Keratinocyte (primary cell): ENCODE measurements at regions not wholly inside any gene's neighbourhood (a gene's known extent, or its start where the extent isn't known, plus 50 kb on each side); places are given as distances from the start of the nearest gene placed in this dataset.
"Not testable (repeated sequence)": the region's sequence is repeated elsewhere in the genome, so short reads cannot be mapped to it uniquely, and the experiment has no call there.

Experiments
- DNase-seq: peaks from one replicate; pipeline ENCODE4 v3.0.0-alpha.2; 2011; ENCODE audit warnings: low read depth, missing footprints, low spot score
- FAIRE-seq: peaks from 2 replicates; lab custom pipeline; 2011; peaks lifted over from hg19 to GRCh38; lab: Jason Lieb, UNC
- H2AFZ ChIP-seq: 2 replicates; pipeline ENCODE4 v1.6.0; 2012; ENCODE audit warnings: low read length, control low read depth, inconsistent platforms; ENCODE audit not compliant: control insufficient read depth
- H3K27ac ChIP-seq: 2 replicates; pipeline ENCODE4 v1.5.1; 2011; ENCODE audit warnings: low read length; ENCODE audit not compliant: control insufficient read depth, insufficient read depth
- H3K27me3 ChIP-seq: 3 replicates; pipeline ENCODE4 v1.6.0; 2011; ENCODE audit warnings: low read length; ENCODE audit not compliant: control insufficient read depth, insufficient read depth; ENCODE audit errors: extremely low read depth
- H3K36me3 ChIP-seq, 2 experiments: 2 replicates in 1 of 2; 3 replicates in 1 of 2; pipeline ENCODE4 v1.5.1; 2011; ENCODE audit warnings: low read length in 2 of 2, mild to moderate bottlenecking in 1 of 2; ENCODE audit not compliant: control insufficient read depth in 2 of 2, insufficient read depth in 2 of 2; ENCODE audit errors: extremely low read depth in 1 of 2
- H3K4me1 ChIP-seq: 3 replicates; pipeline ENCODE4 v1.5.1; 2011; ENCODE audit warnings: low read length; ENCODE audit not compliant: control insufficient read depth, insufficient read depth; ENCODE audit errors: extremely low read depth
- H3K4me2 ChIP-seq: 3 replicates; pipeline ENCODE4 v1.6.0; 2011; ENCODE audit warnings: low read depth, low read length; ENCODE audit not compliant: control insufficient read depth, insufficient read depth; ENCODE audit errors: extremely low read depth
- H3K4me3 ChIP-seq, 3 experiments: fragments of 200-600 bp in 1 of 3; sonication (generic) in 1 of 3; 2 replicates in 2 of 3; 3 replicates in 1 of 3; pipeline ENCODE4 v1.5.1; 2011 to 2016; ENCODE audit warnings: low read length in 3 of 3, mild to moderate bottlenecking in 3 of 3, control low read depth in 2 of 3, inconsistent platforms in 1 of 3, low read depth in 1 of 3, mixed read lengths in 1 of 3, mixed run types in 1 of 3, moderate library complexity in 1 of 3; ENCODE audit not compliant: control insufficient read depth in 2 of 3, insufficient read depth in 2 of 3; ENCODE audit errors: extremely low read depth in 1 of 3
- H3K79me2 ChIP-seq: 2 replicates; pipeline ENCODE4 v1.6.0; 2012; ENCODE audit warnings: low read length; ENCODE audit not compliant: control insufficient read depth, insufficient read depth
- H3K9ac ChIP-seq: 3 replicates; pipeline ENCODE4 v1.6.0; 2011; ENCODE audit warnings: low read length; ENCODE audit not compliant: control insufficient read depth, insufficient read depth; ENCODE audit errors: extremely low read depth
- H3K9me1 ChIP-seq: 3 replicates; pipeline ENCODE4 v1.6.0; 2011; ENCODE audit warnings: low read length; ENCODE audit not compliant: control insufficient read depth, insufficient read depth; ENCODE audit errors: extremely low read depth
- H3K9me3 ChIP-seq: 2 replicates; pipeline ENCODE4 v1.5.1; 2012; ENCODE audit warnings: low read depth, low read length; ENCODE audit not compliant: control insufficient read depth
- H4K20me1 ChIP-seq: 3 replicates; pipeline ENCODE4 v1.6.0; 2011; ENCODE audit warnings: low read length; ENCODE audit not compliant: control insufficient read depth, insufficient read depth; ENCODE audit errors: extremely low read depth
- CTCF ChIP-seq, 3 experiments: IDR thresholded peaks in 1 of 3; conservative IDR thresholded peaks in 1 of 3; optimal IDR thresholded peaks in 1 of 3; 2 replicates in 2 of 3; 3 replicates in 1 of 3; pipeline versions ENCODE3 to v1.5.1; 2011; ENCODE audit warnings: low read length in 3 of 3, mild to moderate bottlenecking in 3 of 3, moderate library complexity in 2 of 3, control low read depth in 1 of 3, inconsistent platforms in 1 of 3; ENCODE audit not compliant: insufficient read depth in 2 of 3; ENCODE audit errors: extremely low read depth in 1 of 3
- EZH2 ChIP-seq: IDR thresholded peaks from one replicate; pipeline ENCODE4 v1.6.1; 2012; ENCODE audit warnings: inconsistent platforms, mild to moderate bottlenecking, low read length, moderate library complexity
- dilution Hi-C: fragments of 300-500 bp; cut with MboI; formaldehyde crosslinking; loops from one replicate; pipeline ENCODE4 v1.7.0; 2020; ENCODE audit warnings: low sequenced_read_pairs; ENCODE audit not compliant: extremely low pct_ligation_motif_present

DNA sequence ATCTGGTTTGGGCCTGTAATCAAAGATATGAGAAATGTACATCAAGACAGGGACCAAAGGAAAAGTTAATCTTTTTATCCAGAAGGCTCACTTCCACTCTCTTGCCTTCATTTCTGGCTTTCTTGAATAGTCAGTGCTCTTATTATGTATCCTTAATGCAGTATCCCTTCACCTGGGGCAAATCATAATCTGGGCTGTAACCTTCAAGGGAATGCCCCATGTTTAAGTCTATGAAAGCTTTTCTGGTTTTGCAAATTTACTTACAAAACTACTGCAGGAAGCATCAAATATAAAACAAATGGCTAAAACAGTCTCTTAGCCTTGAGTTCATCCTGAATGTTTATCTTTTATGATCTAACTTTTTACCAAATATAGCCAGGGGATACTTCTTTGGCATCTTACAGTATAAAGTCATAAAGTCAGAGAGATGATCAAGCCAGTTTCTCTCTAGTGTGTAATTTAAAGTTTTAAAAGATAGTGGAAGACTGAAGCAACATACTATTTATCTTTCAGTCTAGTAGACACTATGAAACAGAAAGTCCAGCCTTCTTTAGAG is 1214.8 kb downstream of the STIM2 start:
- Histone ChIP-seq H3K4me3 (no peak overlapping the region), H3K9ac (no peak overlapping the region), H3K27me3 (no peaks in the 10 kb centered on the region), H3K79me2 (no peaks in the 10 kb centered on the region), H3K9me1 (no peaks in the 10 kb centered on the region), H3K9me3 (no peaks in the 10 kb centered on the region), H3K4me1 (no peaks in the 10 kb centered on the region), H3K4me2 (no peak overlapping the region), H2AFZ (no peak overlapping the region), H4K20me1 (no peaks in the 10 kb centered on the region), H3K36me3 (no peaks in the 10 kb centered on the region), H3K27ac (no peak overlapping the region)
- TF ChIP-seq CTCF (optimal IDR thresholded peaks at IDR 0.05 in 1 of 3, IDR thresholded peaks at IDR 0.05 in 1 of 3, conservative IDR thresholded peaks at IDR 0.05 in 1 of 3; ENCODE audit: extremely low read depth in 1 of 3, insufficient read depth in 2 of 3, low read length in 3 of 3) = no peak
- no peak for TF ChIP-seq EZH2
- FAIRE-seq (no peak), DNase-seq (no peak)
- dilution Hi-C loops = no loop called here

- H3K27ac ChIP-seq, H3K4me2 ChIP-seq, H3K9ac ChIP-seq, H3K27me3 ChIP-seq, H3K4me1 ChIP-seq, DNase-seq, H3K9me1 ChIP-seq, H2AFZ ChIP-seq, FAIRE-seq, H3K4me3 ChIP-seq, H3K9me3 ChIP-seq, H3K79me2 ChIP-seq, dilution Hi-C loops, H3K36me3 ChIP-seq, H4K20me1 ChIP-seq: not testable (repeated sequence)
These were observed 1216.6 kb downstream of the STIM2 start for GRCh38 chr4:28077203-28077602.
